OCI-LY3 (cell line): ENCODE measurements at regions not wholly inside any gene's neighbourhood (a gene's known extent, or its start where the extent isn't known, plus 50 kb on each side); places are given as distances from the start of the nearest gene placed in this dataset.

ENCODE experiments used
- H2AFZ ChIP-seq: fragments of 200-600, 300-600 bp; shearing (Covaris generic); 2 replicates; pipeline ENCODE4 v1.6.0; 2014; ENCODE audit warnings: antibody characterized with exemption, low read depth, low read length
- H3K27ac ChIP-seq: fragments of 200-600, 300-600 bp; sonication (generic); 2 replicates; pipeline ENCODE4 v1.5.1; 2014; ENCODE audit warnings: mild to moderate bottlenecking, low read length, moderate library complexity, mixed read lengths
- H3K27me3 ChIP-seq: fragments of 200-600, 300-600 bp; sonication (generic); 2 replicates; pipeline ENCODE4 v1.6.1; 2014; ENCODE audit warnings: low read depth, low read length, mixed read lengths
- H3K36me3 ChIP-seq: fragments of 200-600, 300-600 bp; sonication (generic); replicated peaks from 2 replicates; pipeline ENCODE3; 2014; ENCODE audit warnings: low read depth, low read length, mixed read lengths
- H3K4me1 ChIP-seq: fragments of 300-600, 200-600 bp; sonication (generic); 2 replicates; pipeline ENCODE4 v1.6.1; 2014; ENCODE audit warnings: low read length, mixed read lengths
- H3K4me2 ChIP-seq: fragments of 200-600, 300-600 bp; sonication (generic); 2 replicates; pipeline ENCODE4 v1.6.1; 2014; ENCODE audit warnings: low read length, mixed read lengths
- H3K4me3 ChIP-seq: fragments of 300-600, 200-600 bp; sonication (generic); 2 replicates; pipeline ENCODE4 v1.5.1; 2014; ENCODE audit warnings: antibody characterized with exemption, mild to moderate bottlenecking, low read length, moderate library complexity
- H3K79me2 ChIP-seq: fragments of 300-600, 200-600 bp; shearing (Covaris generic); 2 replicates; pipeline ENCODE4 v1.6.1; 2014; ENCODE audit warnings: mild to moderate bottlenecking, low read length, mixed read lengths
- H3K9ac ChIP-seq: fragments of 300-600, 200-600 bp; shearing (Covaris generic); 2 replicates; pipeline ENCODE4 v1.6.0; 2014; ENCODE audit warnings: mild to moderate bottlenecking, low read length, moderate library complexity
- H3K9me3 ChIP-seq: fragments of 200-600, 300-600 bp; shearing (Covaris generic); 2 replicates; pipeline ENCODE4 v1.6.1; 2014; ENCODE audit warnings: low read length, mixed read lengths; ENCODE audit not compliant: insufficient read depth
- H4K20me1 ChIP-seq: fragments of 200-600, 300-600 bp; sonication (generic); 2 replicates; pipeline ENCODE4 v1.6.1; 2016; ENCODE audit warnings: low read length, mixed read lengths; ENCODE audit not compliant: insufficient read depth
- CTCF ChIP-seq: fragments of 200-600, 300-600 bp; sonication (generic); IDR thresholded peaks from 2 replicates; pipeline ENCODE4 v1.5.1; 2014; ENCODE audit warnings: antibody characterized with exemption, low read length, low read depth
- EZH2phosphoT487 ChIP-seq: fragments of 200-600 bp; shearing (Covaris generic); IDR thresholded peaks from 2 replicates; pipeline ENCODE4 v1.6.1; 2018; ENCODE audit warnings: antibody characterized with exemption, mixed run types, low read depth

- no peaks in the 10 kb centered on the region for H3K27me3 ChIP-seq
- H3K4me1 ChIP-seq, result no peaks in the 10 kb centered on the region
- H3K79me2 ChIP-seq, result no peaks in the 10 kb centered on the region
- TF ChIP-seq CTCF (no peak), EZH2phosphoT487 (no peak)
- H3K9ac ChIP-seq, result no peak overlapping the region
- H3K27ac ChIP-seq, result no peak overlapping the region
- no peak overlapping the region for H3K4me2 ChIP-seq
- no peaks in the 10 kb centered on the region for H4K20me1 ChIP-seq
- no peak overlapping the region for H3K4me3 ChIP-seq
- H3K36me3 ChIP-seq, result no peaks in the 10 kb centered on the region
- H2AFZ ChIP-seq, result no peak overlapping the region
- H3K9me3 ChIP-seq, result no peaks in the 10 kb centered on the region
These were observed 1238.8 kb downstream of the CDH11 start for GRCh38 chr16:63883091-63883490.

GRCh38 chr16:63882576-63882975, 1239.3 kb downstream of the CDH11 start:
- Histone ChIP-seq H4K20me1 (no peaks in the 10 kb centered on the region), H3K79me2 (no peaks in the 10 kb centered on the region), H3K9me3 (no peaks in the 10 kb centered on the region), H3K27ac (no peak overlapping the region), H3K27me3 (no peaks in the 10 kb centered on the region), H3K36me3 (no peaks in the 10 kb centered on the region), H3K4me2 (no peak overlapping the region), H3K4me1 (no peaks in the 10 kb centered on the region), H3K4me3 (no peak overlapping the region), H2AFZ (no peak overlapping the region), H3K9ac (no peak overlapping the region)
- TF ChIP-seq EZH2phosphoT487, result no peak
- no peak for TF ChIP-seq CTCF

GRCh38 chr16:63880948-63881347, 1240.9 kb downstream of the CDH11 start:
- Histone ChIP-seq H4K20me1 (no peaks in the 10 kb centered on the region), H3K79me2 (no peaks in the 10 kb centered on the region), H3K4me1 (no peaks in the 10 kb centered on the region), H3K27me3 (no peaks in the 10 kb centered on the region), H3K9me3 (no peaks in the 10 kb centered on the region), H3K36me3 (no peaks in the 10 kb centered on the region), H3K9ac (no peak overlapping the region), H3K4me2 (no peak overlapping the region), H3K27ac (no peak overlapping the region), H2AFZ (no peak overlapping the region), H3K4me3 (no peak overlapping the region)
- TF ChIP-seq CTCF, result no peak
- no peak for TF ChIP-seq EZH2phosphoT487

GRCh38 chr16:63877401-63877800, 1244.5 kb downstream of the CDH11 start:
- no peaks in the 10 kb centered on the region for H3K27me3 ChIP-seq
- H3K36me3 ChIP-seq, result no peaks in the 10 kb centered on the region
- no peaks in the 10 kb centered on the region for H4K20me1 ChIP-seq
- H3K9ac ChIP-seq, result no peak overlapping the region
- H3K27ac ChIP-seq, result no peak overlapping the region
- H3K79me2 ChIP-seq, result no peaks in the 10 kb centered on the region
- H2AFZ ChIP-seq, result no peak overlapping the region
- no peak overlapping the region for H3K4me2 ChIP-seq
- no peaks in the 10 kb centered on the region for H3K4me1 ChIP-seq
- H3K4me3 ChIP-seq, result no peak overlapping the region
- TF ChIP-seq EZH2phosphoT487, result no peak
- no peak for TF ChIP-seq CTCF
- no peaks in the 10 kb centered on the region for H3K9me3 ChIP-seq
